ENCODE measurements at regions not wholly inside any gene's neighbourhood (a gene's known extent, or its start where the extent isn't known, plus 50 kb on each side); places are given as distances from the start of the nearest gene placed in this dataset.

DNA sequence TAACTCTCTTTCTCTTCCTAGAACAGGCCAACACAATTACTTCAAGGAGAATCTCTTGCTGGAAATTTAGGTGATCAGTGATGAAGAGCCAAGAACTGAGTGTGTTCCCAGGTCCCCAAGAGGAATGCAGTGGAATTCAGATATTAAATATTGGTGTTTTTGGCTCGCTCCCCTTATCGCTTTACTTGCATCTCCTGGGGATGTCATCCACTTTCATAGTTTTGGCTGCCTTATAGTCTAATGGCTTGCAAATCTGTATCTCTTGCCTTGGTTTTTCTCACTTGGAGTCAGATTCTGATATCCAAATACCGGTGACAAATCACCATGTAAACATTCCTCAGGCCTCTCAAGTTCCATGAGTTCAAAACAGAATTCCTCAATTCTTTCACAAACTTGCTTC, 151.0 kb upstream of the C1orf87 start:
- Histone ChIP-seq H3K36me3 (ENCODE audit: control insufficient read depth, insufficient read depth, low read length) (no peaks in the 10 kb centered on the region), H3K4me2 (ENCODE audit: low read length) (no peak overlapping the region), H3K4me3 (ENCODE audit: low read depth, low read length) (no peak overlapping the region), H3K4me1 (no peaks in the 10 kb centered on the region), H3K9ac (no peak overlapping the region), H2AFZ (no peak overlapping the region), H3K9me3 (ENCODE audit: control insufficient read depth, low read length) (no peaks in the 10 kb centered on the region), H3K27me3 (ENCODE audit: control insufficient read depth, insufficient read depth, low read length) (no peaks in the 10 kb centered on the region), H3K79me2 (no peaks in the 10 kb centered on the region), H3K27ac (no peak overlapping the region)
- TF ChIP-seq, protein P1, sequence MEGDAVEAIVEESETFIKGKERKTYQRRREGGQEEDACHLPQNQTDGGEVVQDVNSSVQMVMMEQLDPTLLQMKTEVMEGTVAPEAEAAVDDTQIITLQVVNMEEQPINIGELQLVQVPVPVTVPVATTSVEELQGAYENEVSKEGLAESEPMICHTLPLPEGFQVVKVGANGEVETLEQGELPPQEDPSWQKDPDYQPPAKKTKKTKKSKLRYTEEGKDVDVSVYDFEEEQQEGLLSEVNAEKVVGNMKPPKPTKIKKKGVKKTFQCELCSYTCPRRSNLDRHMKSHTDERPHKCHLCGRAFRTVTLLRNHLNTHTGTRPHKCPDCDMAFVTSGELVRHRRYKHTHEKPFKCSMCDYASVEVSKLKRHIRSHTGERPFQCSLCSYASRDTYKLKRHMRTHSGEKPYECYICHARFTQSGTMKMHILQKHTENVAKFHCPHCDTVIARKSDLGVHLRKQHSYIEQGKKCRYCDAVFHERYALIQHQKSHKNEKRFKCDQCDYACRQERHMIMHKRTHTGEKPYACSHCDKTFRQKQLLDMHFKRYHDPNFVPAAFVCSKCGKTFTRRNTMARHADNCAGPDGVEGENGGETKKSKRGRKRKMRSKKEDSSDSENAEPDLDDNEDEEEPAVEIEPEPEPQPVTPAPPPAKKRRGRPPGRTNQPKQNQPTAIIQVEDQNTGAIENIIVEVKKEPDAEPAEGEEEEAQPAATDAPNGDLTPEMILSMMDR (IDR thresholded peaks at IDR 0.05), result no peak

DNA sequence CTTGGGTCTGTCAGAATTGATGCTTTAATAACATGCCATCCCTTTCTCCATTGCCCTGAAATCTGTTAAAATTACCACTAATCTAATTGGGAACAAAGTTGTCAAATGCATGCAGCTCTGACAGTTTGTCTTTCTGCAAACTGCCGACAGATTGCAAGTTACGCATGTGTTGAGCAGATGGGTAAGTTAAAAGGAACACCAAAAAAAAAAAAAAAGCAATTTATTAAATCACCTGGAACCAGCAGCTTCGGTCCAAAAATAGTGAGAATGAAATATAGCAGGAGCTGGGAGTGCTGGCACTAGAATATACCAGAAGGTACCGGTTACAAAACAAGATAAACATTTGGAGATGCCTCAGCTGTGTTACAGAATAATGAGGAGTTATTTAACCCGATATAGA, 149.6 kb upstream of the C1orf87 start:
- Histone ChIP-seq H3K9ac (no peak overlapping the region), H3K4me2 (ENCODE audit: low read length) (no peak overlapping the region), H2AFZ (no peak overlapping the region), H3K4me3 (ENCODE audit: low read depth, low read length) (no peak overlapping the region), H3K36me3 (ENCODE audit: control insufficient read depth, insufficient read depth, low read length) (no peaks in the 10 kb centered on the region), H3K4me1 (no peaks in the 10 kb centered on the region), H3K79me2 (no peaks in the 10 kb centered on the region), H3K27ac (no peak overlapping the region), H3K9me3 (ENCODE audit: control insufficient read depth, low read length) (no peaks in the 10 kb centered on the region), H3K27me3 (ENCODE audit: control insufficient read depth, insufficient read depth, low read length) (no peaks in the 10 kb centered on the region)
- TF ChIP-seq, protein P1 (IDR thresholded peaks at IDR 0.05), result no peak

DNA sequence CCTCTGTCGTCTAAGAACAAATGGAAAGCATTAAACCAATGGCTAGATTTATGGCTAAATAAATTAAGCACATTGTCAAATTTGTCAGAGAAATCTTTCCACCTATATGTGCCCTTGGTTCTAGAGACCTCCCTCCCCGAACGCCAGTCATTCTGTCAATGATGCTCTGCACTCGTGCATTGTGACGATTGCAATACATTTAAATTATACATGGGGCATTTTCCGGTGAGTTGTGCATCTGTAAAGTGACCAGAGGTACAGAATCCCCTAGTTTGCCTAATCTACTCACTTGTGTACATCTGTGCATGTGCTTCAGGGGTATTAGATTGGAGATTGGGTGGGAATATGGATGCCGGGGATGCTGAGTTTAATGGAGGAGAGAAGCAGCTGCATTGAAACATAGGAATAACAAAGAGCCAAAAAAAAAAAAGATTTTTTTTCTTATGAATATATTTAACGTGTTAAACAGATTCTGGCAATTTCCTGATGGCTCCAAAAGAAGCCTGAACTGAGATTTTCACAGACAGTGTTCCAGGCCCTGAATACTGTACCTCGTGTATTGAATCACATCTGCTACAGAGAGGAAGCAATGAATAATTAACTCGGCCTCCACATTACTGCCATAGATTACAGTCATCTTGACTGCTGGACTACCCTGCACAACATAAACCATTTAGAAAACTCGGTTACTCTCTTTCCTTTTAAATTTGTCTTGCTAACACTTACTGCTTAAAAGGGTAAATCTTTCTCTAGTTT, 149.0 kb upstream of the C1orf87 start:
- H3K36me3 ChIP-seq (ENCODE audit: control insufficient read depth, insufficient read depth, low read length), result no peaks in the 10 kb centered on the region
- H3K4me1 ChIP-seq, result no peaks in the 10 kb centered on the region
- H3K4me3 ChIP-seq (ENCODE audit: low read depth, low read length), result no peak overlapping the region
- no peak overlapping the region for H3K9ac ChIP-seq
- H3K27me3 ChIP-seq (ENCODE audit: control insufficient read depth, insufficient read depth, low read length), result no peaks in the 10 kb centered on the region
- no peak overlapping the region for H3K4me2 ChIP-seq (ENCODE audit: low read length)
- TF ChIP-seq, protein P1 (IDR thresholded peaks at IDR 0.05), result no peak
- H3K27ac ChIP-seq, result no peak overlapping the region
- H3K9me3 ChIP-seq (ENCODE audit: control insufficient read depth, low read length), result no peaks in the 10 kb centered on the region
- no peak overlapping the region for H2AFZ ChIP-seq
- H3K79me2 ChIP-seq, result no peaks in the 10 kb centered on the region

DNA sequence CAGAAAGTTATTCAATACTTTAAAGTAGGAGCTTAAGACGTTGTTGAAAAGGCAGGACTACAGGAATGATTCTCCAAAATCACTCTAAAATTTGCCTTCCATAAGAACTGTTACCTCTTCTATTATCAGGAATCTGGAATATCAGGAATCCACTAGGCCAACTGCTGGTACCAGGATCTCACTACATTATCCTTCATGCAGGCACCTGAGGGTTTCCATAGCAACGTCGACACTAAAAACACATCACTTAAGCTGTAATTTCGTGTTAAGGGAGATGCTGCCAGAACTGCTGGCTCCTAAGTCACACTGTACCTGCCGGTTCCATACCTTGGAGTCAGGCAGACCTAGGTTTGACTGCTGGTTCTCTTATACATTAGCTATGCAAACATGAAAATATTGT, 139.7 kb upstream of the C1orf87 start:
- H3K27ac ChIP-seq, result no peak overlapping the region
- H3K9me3 ChIP-seq (ENCODE audit: control insufficient read depth, low read length), result no peaks in the 10 kb centered on the region
- no peak overlapping the region for H3K9ac ChIP-seq
- no peak overlapping the region for H2AFZ ChIP-seq
- no peaks in the 10 kb centered on the region for H3K79me2 ChIP-seq
- H3K36me3 ChIP-seq (ENCODE audit: control insufficient read depth, insufficient read depth, low read length), result no peaks in the 10 kb centered on the region
- H3K4me2 ChIP-seq (ENCODE audit: low read length), result no peak overlapping the region
- TF ChIP-seq, protein P1 (IDR thresholded peaks at IDR 0.05), result no peak
- H3K4me1 ChIP-seq, result no peaks in the 10 kb centered on the region
- no peak overlapping the region for H3K4me3 ChIP-seq (ENCODE audit: low read depth, low read length)
- no peaks in the 10 kb centered on the region for H3K27me3 ChIP-seq (ENCODE audit: control insufficient read depth, insufficient read depth, low read length)

DNA sequence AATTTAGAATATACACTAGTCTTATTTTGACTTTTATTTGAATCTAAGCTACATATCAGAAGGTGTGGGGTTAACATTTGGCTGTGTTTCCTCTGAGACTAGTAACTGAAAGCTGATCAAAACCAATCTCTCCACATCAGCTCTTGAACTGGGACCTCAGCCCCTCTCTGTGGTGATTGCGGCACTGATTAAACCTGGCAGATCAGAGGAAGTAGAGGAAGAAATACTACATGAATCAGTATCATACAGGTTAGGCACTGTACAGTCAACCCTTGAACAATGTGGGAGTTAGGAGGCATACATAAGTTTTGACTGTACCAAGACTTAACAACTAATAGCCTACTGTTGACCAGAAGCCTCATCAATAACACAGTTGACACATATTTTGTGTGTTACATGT, 122.5 kb upstream of the C1orf87 start:
- TF ChIP-seq, protein P1 (IDR thresholded peaks at IDR 0.05), result no peak
- Histone ChIP-seq H2AFZ (no peak overlapping the region), H3K4me2 (ENCODE audit: low read length) (no peak overlapping the region), H3K4me1 (no peaks in the 10 kb centered on the region), H3K27me3 (ENCODE audit: control insufficient read depth, insufficient read depth, low read length) (no peaks in the 10 kb centered on the region), H3K36me3 (ENCODE audit: control insufficient read depth, insufficient read depth, low read length) (no peaks in the 10 kb centered on the region), H3K79me2 (no peaks in the 10 kb centered on the region), H3K9ac (no peak overlapping the region), H3K4me3 (ENCODE audit: low read depth, low read length) (no peak overlapping the region), H3K27ac (no peak overlapping the region), H3K9me3 (ENCODE audit: control insufficient read depth, low read length) (no peaks in the 10 kb centered on the region)
